NCI-H2227 (cell line): ENCODE measurements at regions not wholly inside any gene's neighbourhood (a gene's known extent, or its start where the extent isn't known, plus 50 kb on each side); places are given as distances from the start of the nearest gene placed in this dataset.
"Not testable (repeated sequence)": the region's sequence is repeated elsewhere in the genome, so short reads cannot be mapped to it uniquely, and the experiment has no call there.

Experiments used
- DNase-seq: peaks from one replicate; lab custom pipeline; 2025; ENCODE audit not compliant: unreplicated experiment; lab: John Stamatoyannopoulos, UW

DNA sequence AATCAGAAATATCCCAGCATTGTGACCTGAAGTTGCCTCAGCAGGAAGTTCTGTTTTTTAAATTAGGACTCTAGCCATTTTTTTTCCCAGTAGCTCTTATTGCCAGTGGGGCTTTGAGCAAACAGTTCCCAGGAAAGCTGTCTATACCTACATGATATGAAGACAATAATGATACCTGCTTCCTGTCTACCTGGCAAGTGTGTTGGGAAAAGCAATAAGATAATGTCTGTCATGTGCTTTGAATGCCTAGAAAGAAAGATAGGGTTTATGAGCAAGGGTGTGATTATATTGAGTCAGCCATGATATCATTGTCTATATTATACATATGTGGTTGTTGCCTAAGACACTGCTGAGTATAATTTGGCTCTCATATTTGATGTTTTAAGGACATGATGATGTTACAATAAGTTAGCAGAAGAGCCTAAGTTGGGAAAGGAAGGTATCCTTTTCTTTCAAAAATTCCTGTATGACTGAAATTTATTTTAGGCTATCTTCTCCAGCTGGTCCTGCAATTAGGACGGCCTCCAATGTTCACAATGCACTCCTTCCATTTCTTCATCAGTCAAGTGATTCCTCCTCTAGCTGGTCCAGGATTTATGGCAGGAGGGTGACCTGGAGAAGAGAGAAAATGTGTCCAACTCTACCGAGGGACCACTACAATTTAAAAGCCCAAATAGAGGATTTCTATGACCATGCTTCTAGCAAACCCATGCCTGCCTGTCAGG is 99.6 kb upstream of the CDC42BPA start:
- DNase-seq: no peak

DNA sequence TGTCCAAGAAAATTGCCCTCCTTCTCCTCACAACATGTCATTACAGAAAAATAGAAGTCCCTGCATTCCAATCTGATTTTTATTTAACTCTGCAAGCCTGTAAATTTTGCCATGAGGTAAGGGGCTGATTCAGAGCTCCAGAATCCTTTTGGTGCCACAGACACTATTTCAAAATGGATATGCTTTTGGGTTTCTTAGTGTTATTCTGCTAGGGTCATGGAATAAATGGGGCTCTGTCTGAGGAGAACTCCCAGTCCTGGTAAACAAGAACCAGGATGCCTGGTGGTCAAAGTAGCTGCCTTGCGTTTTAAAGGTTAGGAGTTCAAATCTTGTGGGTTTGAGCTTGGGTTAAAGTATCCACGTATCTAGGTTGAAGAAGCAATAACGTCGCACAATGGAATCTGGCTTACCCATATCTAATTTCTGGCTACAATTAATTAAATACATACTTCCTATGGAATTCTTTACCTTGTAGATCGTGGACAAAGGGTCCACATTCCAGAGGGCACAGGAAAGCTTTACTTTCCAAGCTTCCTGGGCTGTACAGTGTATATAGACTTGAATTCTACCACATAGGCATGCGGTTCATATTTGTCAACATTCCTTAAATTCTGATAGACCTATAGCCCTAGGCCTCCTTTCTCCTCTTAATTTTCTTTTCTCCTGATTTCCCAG is 98.0 kb upstream of the CDC42BPA start:
- DNase-seq: no peak

DNA sequence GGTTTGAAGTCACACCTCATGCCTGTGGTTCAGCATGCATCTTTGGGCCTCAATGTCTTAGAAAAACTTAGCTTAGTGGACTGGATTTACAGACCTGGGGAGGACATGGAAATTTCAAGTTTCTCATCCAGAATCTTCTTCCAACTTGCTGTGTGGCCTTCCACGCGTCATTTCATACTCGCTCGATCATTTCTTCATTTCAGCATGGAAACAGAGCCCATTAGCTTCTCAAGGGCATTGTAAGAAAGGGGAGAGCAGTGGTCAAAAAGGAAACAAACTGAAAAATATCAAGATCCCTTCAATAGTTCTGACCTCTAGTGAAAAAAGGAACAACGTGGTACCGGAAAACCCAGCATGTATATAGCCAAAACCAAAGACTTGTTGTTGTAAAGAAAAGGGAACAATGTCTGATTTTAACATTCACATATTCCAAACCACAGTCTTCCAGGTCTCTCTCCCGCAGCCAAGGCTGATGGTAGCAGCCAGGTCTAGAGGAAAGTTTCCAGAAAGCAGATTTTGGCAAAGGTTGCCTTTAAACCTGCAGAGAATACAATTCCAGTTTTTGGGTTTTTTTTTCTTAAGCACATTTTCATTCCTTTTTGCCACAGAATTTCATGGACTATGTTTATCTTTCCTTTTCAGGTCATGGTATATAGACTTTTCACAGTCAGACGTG is 97.0 kb upstream of the CDC42BPA start:
- DNase-seq: no peak

DNA sequence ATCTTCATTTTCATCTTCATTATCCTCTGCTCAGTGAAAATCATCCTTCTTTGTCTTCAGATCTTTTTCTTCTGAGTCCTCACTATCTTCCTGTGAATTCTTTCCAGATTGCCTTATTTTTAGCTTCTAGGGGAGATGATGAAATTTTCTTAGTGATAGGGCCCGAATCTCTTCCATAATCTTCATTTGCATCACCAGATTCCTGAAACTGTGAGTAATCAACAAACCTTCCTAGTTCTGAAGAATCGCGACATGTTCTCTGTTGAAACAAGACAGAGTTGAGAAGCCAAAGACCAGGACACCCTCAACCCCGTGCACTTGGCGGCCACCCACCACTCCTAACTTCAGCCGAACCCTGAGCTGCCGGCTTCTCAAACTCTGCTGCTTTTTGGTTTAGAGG is 92.8 kb upstream of the CDC42BPA start:
- no peak for DNase-seq

DNA sequence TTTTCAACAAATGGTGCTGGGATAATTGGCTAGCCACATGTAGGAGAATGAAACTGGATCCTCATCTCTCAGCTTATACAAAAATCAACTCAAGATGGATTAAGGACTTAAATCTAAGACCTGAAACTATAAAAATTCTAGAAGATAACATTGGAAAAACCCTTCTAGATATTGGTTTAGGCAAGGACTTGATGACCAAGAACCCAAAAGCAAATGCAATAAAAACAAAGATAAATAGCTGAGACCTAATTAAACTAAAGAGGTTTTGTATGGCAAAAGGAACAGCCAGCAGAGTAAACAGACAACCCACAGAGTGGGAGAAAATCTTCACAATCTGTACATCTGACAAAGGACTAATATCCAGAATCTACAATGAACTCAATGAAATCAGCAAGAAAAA is 88.0 kb upstream of the CDC42BPA start:
- DNase-seq: not testable (repeated sequence)

DNA sequence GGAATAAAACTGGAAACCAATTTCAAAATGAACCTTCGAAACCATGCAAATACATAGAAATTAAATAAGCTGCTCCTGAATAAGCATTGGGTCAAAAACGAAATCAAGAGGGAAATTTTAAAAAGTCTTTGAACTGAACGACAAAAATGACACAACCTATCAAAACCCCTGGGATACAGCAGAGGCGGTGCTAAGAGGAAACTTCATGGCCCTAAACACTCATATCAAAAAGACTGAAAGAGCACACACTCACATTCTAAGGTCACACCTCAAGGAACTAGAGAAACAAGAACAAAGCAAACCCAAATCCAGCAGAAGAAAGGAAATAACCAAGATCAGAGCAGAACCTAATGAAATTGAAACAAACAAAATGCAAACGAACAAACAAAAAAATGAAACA is 85.2 kb upstream of the CDC42BPA start:
- no peak for DNase-seq

DNA sequence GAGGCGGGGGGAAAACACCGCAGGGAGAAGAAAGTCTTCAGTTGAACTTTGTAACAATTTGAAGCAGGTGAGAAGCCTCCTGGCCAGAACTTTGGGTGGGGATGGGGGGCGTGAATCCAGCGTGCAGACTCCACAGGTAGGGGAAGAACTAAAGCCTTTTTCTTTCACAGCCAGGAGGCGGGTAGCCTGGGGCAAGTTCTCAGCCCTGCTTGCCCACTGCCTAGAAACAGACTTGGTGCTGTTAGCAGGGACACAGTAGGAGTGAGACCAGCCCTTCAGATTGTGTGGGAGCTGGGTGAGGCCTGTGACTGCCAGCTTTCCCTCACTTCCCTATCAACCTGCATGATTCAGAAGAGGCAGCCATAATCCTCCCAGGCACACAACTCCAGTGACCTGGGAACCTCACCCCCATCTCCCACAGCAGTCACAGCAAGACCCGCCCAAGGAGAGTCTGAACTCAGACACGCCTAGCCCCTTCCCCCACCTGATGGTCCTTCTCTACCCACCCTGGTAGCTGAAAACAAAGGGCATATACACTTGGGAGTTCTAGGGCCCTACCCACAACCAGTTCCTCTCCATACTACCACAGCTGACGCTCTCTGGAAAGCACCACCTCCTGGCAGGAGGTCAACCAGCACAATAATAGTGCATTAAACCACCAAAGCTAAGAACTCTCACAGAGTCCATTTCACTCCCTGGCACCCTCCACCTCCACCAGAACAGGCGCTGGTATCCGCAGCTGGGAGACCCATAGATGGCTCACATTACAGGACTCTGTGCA is 83.5 kb upstream of the CDC42BPA start:
- DNase-seq: no peak

DNA sequence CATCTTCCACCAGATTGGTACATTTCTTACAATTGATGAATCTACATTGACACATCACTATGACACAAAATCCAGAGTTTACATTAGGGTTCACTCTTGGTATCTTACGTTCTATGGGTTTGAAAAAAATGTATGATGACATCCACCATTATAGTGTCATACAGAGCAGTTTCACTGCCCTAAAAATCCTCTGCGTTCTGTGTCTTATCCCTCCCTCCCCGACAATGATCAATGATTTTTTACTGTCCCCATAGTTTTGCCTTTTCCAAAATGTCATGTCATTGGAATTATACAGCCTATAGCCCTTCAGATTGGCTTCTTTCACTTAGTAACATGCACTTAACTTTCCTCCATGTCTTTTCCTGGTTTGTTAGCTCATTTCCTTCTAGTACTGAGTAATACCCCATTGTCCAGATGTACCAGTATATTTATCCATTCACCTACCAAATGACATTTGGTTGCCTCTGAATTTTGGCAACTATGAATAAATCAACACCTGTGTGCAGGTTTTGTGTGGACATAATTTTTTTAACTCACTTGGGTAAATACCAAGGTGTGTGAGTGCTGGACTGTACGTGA is 80.9 kb upstream of the CDC42BPA start:
- no peak for DNase-seq

DNA sequence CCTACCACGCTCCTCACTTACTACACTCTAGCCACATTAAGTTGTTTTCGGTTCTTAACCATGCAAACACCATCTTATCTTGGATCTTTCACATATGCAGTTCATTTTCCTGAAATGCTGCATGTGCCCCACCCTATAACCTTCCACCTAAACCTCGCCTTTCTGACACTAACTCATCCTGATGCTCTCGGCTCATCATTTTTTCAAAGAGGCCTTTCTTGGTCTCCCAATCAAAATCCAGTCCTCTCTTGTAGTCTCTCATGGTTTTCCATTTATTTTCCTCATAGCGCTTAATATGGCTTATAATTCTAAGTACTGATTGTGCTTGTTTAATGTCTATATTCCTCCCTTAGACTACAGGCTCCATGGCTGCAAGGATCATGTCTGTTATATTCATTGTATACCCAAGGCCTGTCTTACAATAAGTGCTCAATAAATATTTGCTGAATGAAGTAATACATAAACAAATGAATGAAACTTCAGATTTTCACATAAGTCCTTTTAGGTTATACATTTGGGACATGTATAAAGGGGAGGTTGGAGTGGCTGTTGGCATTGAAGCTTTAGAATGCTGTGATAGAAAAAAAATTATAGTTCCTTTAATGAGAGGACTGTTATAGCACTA is 79.2 kb upstream of the CDC42BPA start:
- no peak for DNase-seq

DNA sequence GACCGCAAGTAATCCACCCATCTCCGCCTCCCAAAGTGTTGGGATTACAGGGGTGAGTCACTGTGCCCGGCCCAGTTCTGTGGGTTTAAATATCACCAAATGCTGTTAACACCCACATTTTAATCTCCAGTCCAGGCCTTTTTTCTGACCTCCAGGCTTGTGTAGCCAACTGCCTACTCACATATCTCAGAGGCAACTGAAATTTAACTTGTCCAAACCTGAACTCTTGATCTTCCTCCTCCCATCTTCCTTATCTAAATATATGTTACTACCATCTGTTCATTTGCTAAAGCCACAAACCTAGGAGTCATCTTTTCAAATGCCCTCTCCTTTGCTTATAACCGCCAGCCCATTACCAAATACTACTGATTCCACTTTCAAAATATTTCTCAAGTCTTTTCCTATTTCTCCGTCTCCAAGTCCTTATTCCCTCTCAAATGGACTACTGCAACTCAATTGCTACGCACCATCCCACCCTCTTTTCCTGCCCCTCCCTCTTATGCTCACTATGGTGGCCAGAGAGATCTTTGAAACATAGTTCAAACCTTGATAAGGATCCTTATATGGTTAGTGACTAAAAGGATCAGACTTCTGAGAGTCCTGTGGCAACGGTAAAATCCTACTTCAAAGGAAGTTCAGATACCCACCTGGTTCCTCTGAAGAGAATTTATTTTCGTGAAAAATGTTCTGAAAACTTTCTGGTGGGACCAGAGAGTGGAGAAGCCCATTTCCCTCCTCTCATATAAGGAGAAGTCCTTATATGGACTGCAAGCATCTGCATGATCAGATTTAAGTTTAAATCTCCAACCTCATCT is 78.5 kb upstream of the CDC42BPA start:
- no peak for DNase-seq

DNA sequence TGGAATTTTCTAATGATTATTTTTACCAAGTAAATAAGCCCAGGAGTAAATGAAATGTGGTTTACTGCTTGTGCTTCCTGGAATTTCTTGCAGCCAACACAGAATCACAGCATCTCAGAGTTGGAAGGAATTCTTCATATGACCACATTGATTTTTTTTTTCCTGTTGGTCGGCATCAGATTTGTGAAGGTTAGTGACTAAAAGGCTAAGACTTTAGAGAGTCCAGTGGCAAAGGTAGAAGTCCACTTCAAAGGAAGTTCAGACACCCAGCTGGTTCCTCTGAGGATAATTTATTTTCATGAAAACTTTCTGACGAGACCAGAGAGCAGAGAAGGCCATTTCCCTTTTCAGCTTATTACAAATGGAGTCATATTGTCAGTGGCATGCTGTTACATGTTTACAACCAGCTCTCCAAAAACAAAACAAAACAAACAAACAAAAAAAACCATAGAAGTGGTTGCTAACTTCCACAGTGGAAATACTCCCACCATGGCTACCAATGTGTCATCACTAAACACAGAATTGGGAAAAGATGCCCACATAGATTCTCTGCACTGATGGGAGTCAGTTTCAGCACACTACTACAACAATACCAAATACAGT is 77.2 kb upstream of the CDC42BPA start:
- no peak for DNase-seq

DNA sequence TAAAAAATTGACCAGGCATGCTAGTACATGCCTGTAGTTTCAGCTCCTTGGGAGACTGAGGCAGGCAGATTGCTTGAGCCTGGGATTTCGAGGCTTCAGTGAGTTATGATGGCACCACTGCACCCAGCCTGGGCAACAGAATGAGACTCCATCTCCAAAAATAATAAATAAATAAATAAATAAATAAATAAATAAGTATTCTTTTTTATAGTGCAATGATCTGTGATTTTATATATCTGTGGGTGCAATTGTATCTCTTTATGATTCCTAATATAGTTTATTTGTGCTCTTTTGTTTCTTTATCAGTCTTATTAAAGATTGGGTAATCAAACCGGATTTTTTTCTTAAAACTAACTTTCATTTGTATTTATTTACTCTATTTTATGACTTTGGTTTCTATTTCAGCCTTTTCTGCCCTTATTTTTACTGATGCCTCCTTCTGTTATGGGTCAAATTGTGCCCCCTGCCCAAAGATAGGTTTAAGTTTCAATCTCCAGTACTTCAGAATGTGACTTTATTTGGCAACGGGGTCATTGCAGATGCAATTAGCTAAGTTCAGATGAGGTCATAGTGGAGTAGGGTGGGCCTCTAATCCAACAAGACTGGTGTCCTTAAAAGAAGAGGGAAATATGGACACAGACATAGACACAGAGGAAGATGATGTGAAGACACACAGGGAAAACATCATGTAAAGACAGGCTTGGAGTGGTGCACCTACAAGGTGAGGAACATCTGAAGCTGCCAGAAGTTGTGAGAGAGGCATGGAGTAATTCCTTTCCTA is 74.9 kb upstream of the CDC42BPA start:
- no peak for DNase-seq

DNA sequence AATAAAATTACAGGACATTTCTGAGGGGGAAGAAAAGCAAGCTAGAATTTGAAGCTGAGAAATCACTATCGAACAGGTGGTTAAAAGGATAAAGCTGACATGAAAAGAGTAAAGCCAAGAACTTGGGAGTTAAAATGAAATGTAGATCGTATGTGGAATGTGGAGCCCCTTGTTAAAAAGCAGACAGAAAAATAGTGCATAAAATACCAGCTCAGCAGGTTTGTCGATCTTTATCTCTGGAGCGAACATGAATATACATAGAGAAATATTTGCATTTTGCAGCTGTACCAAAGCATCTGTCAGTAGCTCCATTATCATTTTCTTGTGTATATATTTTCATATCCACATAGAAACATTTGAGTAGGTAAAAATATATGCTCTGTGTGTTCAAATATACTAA is 73.6 kb upstream of the CDC42BPA start:
- no peak for DNase-seq

DNA sequence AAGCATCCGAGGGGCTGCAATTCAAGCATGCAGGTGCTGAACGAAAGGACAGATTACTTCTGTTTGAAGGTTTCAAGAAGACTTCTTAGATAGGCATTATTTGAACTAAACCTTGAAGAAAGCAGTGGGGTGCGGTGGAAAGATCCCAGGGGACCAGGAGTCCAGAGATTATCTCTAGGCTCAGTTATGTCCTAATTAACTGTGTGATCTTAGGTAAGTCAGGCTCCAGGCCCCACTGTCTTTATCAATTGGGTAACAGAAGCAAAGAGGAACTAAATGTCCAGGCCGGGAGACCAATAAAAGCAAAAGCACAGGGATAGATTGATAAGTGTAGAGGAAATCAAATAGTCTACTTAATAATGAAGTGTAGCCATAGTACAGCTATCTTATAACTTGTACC is 72.9 kb upstream of the CDC42BPA start:
- no peak for DNase-seq

DNA sequence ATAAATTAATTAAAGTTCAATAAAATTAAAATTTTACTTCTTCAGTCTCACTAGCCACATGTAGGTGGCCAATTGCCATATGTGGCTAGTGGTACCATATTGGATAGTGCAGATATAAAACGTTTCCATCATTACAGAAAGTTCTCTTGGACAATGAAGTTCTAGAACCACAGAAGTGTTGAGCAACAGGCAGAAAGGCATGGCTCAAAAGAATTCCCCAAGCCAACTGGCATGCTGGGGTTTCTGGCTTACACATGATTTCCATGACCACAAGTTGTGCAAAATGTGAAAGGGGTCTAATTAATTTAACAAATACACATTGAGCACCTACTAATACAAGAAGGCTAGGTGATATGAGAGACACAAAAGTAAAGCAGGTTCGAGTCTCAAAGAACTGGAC is 72.2 kb upstream of the CDC42BPA start:
- no peak for DNase-seq

DNA sequence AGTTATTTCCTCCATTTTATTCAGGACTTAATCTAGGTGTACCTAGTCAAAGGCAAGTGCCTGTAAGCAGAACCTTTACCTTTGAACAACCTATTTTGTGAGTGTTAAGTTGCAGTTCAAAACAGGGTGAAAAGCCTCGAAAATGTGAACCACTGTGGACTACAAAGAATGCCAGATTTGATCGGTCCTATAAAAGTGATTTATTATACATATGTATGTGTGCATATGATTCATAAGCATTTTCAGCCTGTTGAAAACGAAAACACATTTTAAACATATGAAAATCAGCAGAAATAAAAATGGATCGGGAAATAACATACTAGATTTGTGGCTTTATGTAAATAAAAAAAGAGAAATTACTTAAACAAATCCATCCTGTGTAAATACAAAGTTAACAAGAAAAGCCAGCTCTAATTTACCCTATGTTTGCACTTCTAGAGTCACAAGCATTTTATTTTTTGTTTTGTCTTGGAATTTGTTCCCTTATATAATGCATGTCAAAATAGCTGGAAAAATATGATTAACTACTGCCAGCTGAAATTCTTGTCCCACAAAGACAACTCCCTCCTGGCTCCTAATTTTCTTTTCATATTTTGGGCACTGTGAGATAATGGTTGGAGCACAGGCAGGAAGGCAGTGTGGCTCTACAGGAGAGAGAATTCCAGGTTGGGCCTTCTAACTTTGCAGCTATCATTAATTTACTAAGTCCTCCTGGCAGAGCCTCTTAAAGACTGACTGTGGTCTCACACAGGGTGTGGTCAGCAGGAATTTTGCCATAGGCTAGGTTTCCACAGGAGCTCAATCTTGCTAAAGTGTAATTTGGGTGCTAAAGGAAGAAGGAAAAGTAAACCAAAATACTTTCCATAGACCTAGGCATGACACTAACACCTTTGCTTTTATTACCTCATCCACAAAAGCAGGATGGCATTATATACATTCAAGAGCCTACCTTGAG is 70.2 kb upstream of the CDC42BPA start:
- no peak for DNase-seq

DNA sequence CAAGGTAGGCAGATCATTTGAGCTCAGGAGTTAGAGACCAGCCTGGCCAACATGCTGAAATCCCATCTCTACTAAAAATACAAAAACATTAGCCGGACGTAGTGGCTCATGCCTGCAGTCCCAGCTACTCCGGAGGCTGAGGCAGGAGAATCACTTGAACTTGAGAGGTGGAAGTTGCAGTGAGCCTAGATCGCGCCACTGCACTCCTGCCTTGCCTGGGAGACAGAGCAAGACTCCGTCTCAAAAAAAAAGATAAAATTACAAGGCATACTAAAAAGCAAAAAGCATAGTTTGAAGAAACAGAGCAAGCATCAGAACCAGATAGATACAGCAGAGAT is 61.2 kb upstream of the CDC42BPA start:
- DNase-seq: no peak
